Panc1 (cell line): ENCODE measurements at regions not wholly inside any gene's neighbourhood (a gene's known extent, or its start where the extent isn't known, plus 50 kb on each side); places are given as distances from the start of the nearest gene placed in this dataset.

Source experiments
- CTCF ChIP-seq: fragments of 450-650 bp; IDR thresholded peaks from 2 replicates; pipeline ENCODE4 v1.5.1; 2017; ENCODE audit warnings: mild to moderate bottlenecking
- POLR2AphosphoS5 ChIP-seq: IDR thresholded peaks from 2 replicates; pipeline ENCODE4 v1.6.1; 2012; ENCODE audit warnings: mild to moderate bottlenecking, low read depth, low read length, moderate library complexity
- REST ChIP-seq, 2 experiments: IDR thresholded peaks; 2 replicates each; pipeline ENCODE4 v1.6.1; 2011 to 2012; ENCODE audit warnings: low read depth in 2 of 2, control low read depth in 1 of 2, low read length in 1 of 2, mild to moderate bottlenecking in 1 of 2, moderate library complexity in 1 of 2; ENCODE audit not compliant: insufficient read depth in 1 of 2
- TCF7L2 ChIP-seq: IDR thresholded peaks from 2 replicates; pipeline ENCODE4 v1.6.1; 2011; ENCODE audit warnings: mild to moderate bottlenecking, low read depth, low read length, inconsistent platforms

GRCh38 chr4:123995936-123996335, 599.3 kb downstream of the SPRY1 start:
- no peak for TF ChIP-seq TCF7L2
- no peak for TF ChIP-seq CTCF
- TF ChIP-seq POLR2AphosphoS5 = no peak
- no peak for TF ChIP-seq REST (IDR thresholded peaks at IDR 0.05; ENCODE audit: insufficient read depth in 1 of 2, low read depth in 2 of 2, low read length in 1 of 2)
